ENCODE measurements at regions not wholly inside any gene's neighbourhood (a gene's known extent, or its start where the extent isn't known, plus 50 kb on each side); places are given as distances from the start of the nearest gene placed in this dataset.

DNA sequence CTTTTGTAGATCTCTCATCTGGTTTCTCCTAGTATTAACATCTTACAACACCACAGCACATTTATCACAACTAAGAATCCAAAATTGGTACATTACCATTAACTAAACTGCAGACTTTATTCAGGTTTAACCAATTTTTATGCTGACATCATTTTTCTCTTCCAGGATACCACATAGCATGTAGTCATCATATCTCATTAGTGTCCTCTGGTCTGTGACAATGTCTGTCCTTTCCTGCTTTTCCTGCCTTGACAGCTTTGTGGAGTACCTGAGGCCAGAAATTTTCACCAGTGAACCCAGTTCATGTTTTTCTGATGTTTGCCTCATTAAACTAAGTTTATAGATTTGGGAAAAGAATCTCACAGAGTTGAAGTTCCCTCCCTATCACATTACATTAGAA, 294.7 kb upstream of the TNC start:
- Histone ChIP-seq H3K9ac (ENCODE audit: low read depth in 1 of 2, low read length in 2 of 2) (no peak overlapping the region), H3K36me3 (ENCODE audit: control insufficient read depth in 4 of 4, insufficient read depth in 3 of 4, low read depth in 1 of 4, low read length in 3 of 4) (no peaks in the 10 kb centered on the region)
- DNase-seq (ENCODE audit: low spot score) = no peak

GRCh38 chr9:115413304-115413703, 295.3 kb upstream of the TNC start:
- no peak for TF ChIP-seq EGR1 (IDR thresholded peaks at IDR 0.05; ENCODE audit: low read depth in 2 of 2)
- no peak for TF ChIP-seq SP1 (IDR thresholded peaks at IDR 0.05)
- Histone ChIP-seq H3K27me3 (ENCODE audit: control insufficient read depth in 4 of 4, insufficient read depth in 4 of 4, low read length in 3 of 4) (peaks cover 0 to 3% (median 0%) of the 10 kb centered on the region in 4 donors), H3K4me3 (ENCODE audit: low read depth in 1 of 3, low read length in 3 of 3) (no peak overlapping the region), H3K9me3 (ENCODE audit: control insufficient read depth in 4 of 4, low read length in 3 of 4) (no peaks in the 10 kb centered on the region), H3K27ac (ENCODE audit: low read depth in 1 of 2, low read length in 2 of 2) (no peak overlapping the region), H3K36me3 (ENCODE audit: control insufficient read depth in 4 of 4, insufficient read depth in 3 of 4, low read depth in 1 of 4, low read length in 3 of 4) (no peaks in the 10 kb centered on the region), H3K4me1 (ENCODE audit: control insufficient read depth in 4 of 4, insufficient read depth in 4 of 4, low read length in 3 of 4) (no peaks in the 10 kb centered on the region), H3K9ac (ENCODE audit: low read depth in 1 of 2, low read length in 2 of 2) (no peak overlapping the region)
- no peak for DNase-seq (ENCODE audit: low spot score)

More for the DNA sequence above, 294.7 kb upstream of the TNC start:
- H3K27ac ChIP-seq (ENCODE audit: low read depth in 1 of 2, low read length in 2 of 2) = no peak overlapping the region
- peaks cover 0 to 3% (median 0%) of the 10 kb centered on the region in 4 donors for H3K27me3 ChIP-seq (ENCODE audit: control insufficient read depth in 4 of 4, insufficient read depth in 4 of 4, low read length in 3 of 4)
- H3K4me1 ChIP-seq (ENCODE audit: control insufficient read depth in 4 of 4, insufficient read depth in 4 of 4, low read length in 3 of 4) = no peaks in the 10 kb centered on the region
- H3K9me3 ChIP-seq (ENCODE audit: control insufficient read depth in 4 of 4, low read length in 3 of 4) = no peaks in the 10 kb centered on the region
- no peak overlapping the region for H3K4me3 ChIP-seq (ENCODE audit: low read depth in 1 of 3, low read length in 3 of 3)
- TF ChIP-seq, protein P1, sequence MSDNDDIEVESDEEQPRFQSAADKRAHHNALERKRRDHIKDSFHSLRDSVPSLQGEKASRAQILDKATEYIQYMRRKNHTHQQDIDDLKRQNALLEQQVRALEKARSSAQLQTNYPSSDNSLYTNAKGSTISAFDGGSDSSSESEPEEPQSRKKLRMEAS (IDR thresholded peaks at IDR 0.05) = no peak
- no peak for TF ChIP-seq TAF1 (conservative IDR thresholded peaks at IDR 0.05)
- TF ChIP-seq, protein P2, sequence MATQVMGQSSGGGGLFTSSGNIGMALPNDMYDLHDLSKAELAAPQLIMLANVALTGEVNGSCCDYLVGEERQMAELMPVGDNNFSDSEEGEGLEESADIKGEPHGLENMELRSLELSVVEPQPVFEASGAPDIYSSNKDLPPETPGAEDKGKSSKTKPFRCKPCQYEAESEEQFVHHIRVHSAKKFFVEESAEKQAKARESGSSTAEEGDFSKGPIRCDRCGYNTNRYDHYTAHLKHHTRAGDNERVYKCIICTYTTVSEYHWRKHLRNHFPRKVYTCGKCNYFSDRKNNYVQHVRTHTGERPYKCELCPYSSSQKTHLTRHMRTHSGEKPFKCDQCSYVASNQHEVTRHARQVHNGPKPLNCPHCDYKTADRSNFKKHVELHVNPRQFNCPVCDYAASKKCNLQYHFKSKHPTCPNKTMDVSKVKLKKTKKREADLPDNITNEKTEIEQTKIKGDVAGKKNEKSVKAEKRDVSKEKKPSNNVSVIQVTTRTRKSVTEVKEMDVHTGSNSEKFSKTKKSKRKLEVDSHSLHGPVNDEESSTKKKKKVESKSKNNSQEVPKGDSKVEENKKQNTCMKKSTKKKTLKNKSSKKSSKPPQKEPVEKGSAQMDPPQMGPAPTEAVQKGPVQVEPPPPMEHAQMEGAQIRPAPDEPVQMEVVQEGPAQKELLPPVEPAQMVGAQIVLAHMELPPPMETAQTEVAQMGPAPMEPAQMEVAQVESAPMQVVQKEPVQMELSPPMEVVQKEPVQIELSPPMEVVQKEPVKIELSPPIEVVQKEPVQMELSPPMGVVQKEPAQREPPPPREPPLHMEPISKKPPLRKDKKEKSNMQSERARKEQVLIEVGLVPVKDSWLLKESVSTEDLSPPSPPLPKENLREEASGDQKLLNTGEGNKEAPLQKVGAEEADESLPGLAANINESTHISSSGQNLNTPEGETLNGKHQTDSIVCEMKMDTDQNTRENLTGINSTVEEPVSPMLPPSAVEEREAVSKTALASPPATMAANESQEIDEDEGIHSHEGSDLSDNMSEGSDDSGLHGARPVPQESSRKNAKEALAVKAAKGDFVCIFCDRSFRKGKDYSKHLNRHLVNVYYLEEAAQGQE (IDR thresholded peaks at IDR 0.05) = no peak

- no peak for DNase-seq (ENCODE audit: low spot score)
- Histone ChIP-seq H3K27me3 (ENCODE audit: control insufficient read depth in 4 of 4, insufficient read depth in 4 of 4, low read length in 3 of 4) (peaks cover 0 to 2% (median 0%) of the 10 kb centered on the region in 4 donors), H3K9ac (ENCODE audit: low read depth in 1 of 2, low read length in 2 of 2) (no peak overlapping the region), H3K27ac (ENCODE audit: low read depth in 1 of 2, low read length in 2 of 2) (no peak overlapping the region), H3K4me3 (ENCODE audit: low read depth in 1 of 3, low read length in 3 of 3) (no peak overlapping the region), H3K9me3 (ENCODE audit: control insufficient read depth in 4 of 4, low read length in 3 of 4) (no peaks in the 10 kb centered on the region), H3K36me3 (ENCODE audit: control insufficient read depth in 4 of 4, insufficient read depth in 3 of 4, low read depth in 1 of 4, low read length in 3 of 4) (no peaks in the 10 kb centered on the region), H3K4me1 (ENCODE audit: control insufficient read depth in 4 of 4, insufficient read depth in 4 of 4, low read length in 3 of 4) (no peaks in the 10 kb centered on the region)
- 52% methylated on average over 1 of the region's 1 CpG for WGBS
- TF ChIP-seq, protein P2 (IDR thresholded peaks at IDR 0.05) = no peak
- TF ChIP-seq JUND (IDR thresholded peaks at IDR 0.05) = no peak
- TF ChIP-seq HNF4A (conservative IDR thresholded peaks at IDR 0.05) = no peak
- no peak for TF ChIP-seq YY1 (IDR thresholded peaks at IDR 0.05)
- TF ChIP-seq, protein P1 (IDR thresholded peaks at IDR 0.05) = no peak
- no peak for TF ChIP-seq NR2F2 (IDR thresholded peaks at IDR 0.05)
- no peak for TF ChIP-seq EGR1 (IDR thresholded peaks at IDR 0.05; ENCODE audit: low read depth in 2 of 2)
- TF ChIP-seq, protein P3, sequence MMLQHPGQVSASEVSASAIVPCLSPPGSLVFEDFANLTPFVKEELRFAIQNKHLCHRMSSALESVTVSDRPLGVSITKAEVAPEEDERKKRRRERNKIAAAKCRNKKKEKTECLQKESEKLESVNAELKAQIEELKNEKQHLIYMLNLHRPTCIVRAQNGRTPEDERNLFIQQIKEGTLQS (IDR thresholded peaks at IDR 0.05) = no peak
- TF ChIP-seq CTCF (IDR thresholded peaks at IDR 0.05; ENCODE audit: low read depth, low read length, missing input control) = no peak
- no peak for TF ChIP-seq HNF4G (IDR thresholded peaks at IDR 0.05)
Observed at GRCh38 chr9:115413766-115414382, 295.9 kb upstream of the TNC start.

Measured in liver (tissue), 8 donors.